ENCODE measurements at regions not wholly inside any gene's neighbourhood (a gene's known extent, or its start where the extent isn't known, plus 50 kb on each side); places are given as distances from the start of the nearest gene placed in this dataset.
"Not testable (repeated sequence)": the region's sequence is repeated elsewhere in the genome, so short reads cannot be mapped to it uniquely, and the experiment has no call there.

DNA sequence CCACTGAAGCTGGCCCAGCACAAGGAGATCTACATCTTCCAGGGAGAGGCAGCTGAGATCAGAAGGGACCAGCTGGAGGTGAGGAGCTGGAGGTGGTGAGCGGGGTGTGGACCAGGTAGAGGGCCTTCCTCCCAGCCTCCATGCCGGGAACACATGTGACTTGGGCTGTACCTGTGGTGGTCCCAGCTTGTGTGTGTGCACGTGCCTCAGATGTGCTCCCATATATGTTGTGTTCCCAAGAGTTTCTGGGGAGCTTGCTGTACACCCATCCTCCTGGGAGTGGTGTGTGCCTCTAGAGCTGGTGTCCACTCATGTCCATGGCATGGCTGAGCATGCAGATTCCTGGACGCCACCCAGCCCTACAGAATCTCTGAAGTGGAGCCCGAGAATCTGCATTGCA, 183.7 kb upstream of the AKAP13 start:
- not testable (repeated sequence) for H3K9me2 ChIP-seq (ENCODE audit: insufficient read depth); H2AFZ ChIP-seq; H3K27me3 ChIP-seq (ENCODE audit: insufficient read depth); H3K27me3 Mint-ChIP-seq (ENCODE audit: insufficient read depth, low read depth, poor library complexity); H3K4me1 ChIP-seq (ENCODE audit: insufficient read depth); H3F3A ChIP-seq (replicated peaks; ENCODE audit: low read depth); H3K79me2 ChIP-seq (replicated peaks; ENCODE audit: insufficient read depth); H3K27ac Mint-ChIP-seq; H3K9me3 Mint-ChIP-seq; H3K4me3 Mint-ChIP-seq; ATAC-seq; H3K4me2 ChIP-seq; H3K27ac ChIP-seq (ENCODE audit: low read depth); H3K4me1 Mint-ChIP-seq; H4K20me1 ChIP-seq (replicated peaks; ENCODE audit: insufficient read depth); H3K36me3 ChIP-seq (ENCODE audit: insufficient read depth); DNase-seq (ENCODE audit: low spot score); H3K4me3 ChIP-seq; H3K36me3 Mint-ChIP-seq (ENCODE audit: low read depth)

DNA sequence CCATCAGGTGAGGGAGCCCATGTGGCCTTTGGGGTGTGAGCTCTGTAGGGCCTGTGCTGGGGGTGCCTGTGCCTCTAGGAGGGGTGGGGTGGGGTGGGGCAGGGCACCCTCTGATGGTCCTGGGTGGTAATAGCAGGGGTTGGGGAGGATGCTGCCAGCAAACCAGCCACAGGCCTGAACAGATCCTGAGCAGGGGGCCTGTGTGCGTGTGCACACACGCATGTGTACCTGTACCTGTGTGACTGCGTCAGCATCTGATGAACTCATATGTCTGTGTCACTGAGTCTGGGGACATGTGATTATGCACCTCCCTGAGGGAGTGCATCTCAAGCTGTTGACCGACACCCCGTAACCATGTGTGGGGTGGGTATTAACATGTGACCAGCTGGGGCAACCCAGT, 182.8 kb upstream of the AKAP13 start:
- ATAC-seq: peak; percentile 15
- not testable (repeated sequence) for H4K20me1 ChIP-seq (replicated peaks; ENCODE audit: insufficient read depth); H3K9me3 Mint-ChIP-seq; H3K4me1 ChIP-seq (ENCODE audit: insufficient read depth); H3K27me3 Mint-ChIP-seq (ENCODE audit: insufficient read depth, low read depth, poor library complexity); H3K79me2 ChIP-seq (replicated peaks; ENCODE audit: insufficient read depth); H3K4me3 Mint-ChIP-seq; H3K27ac ChIP-seq (ENCODE audit: low read depth); H3K4me2 ChIP-seq; H3K9me2 ChIP-seq (ENCODE audit: insufficient read depth); H3K36me3 ChIP-seq (ENCODE audit: insufficient read depth); H3F3A ChIP-seq (replicated peaks; ENCODE audit: low read depth); H3K4me1 Mint-ChIP-seq; H3K4me3 ChIP-seq; H3K36me3 Mint-ChIP-seq (ENCODE audit: low read depth); H3K27me3 ChIP-seq (ENCODE audit: insufficient read depth); H2AFZ ChIP-seq; DNase-seq (ENCODE audit: low spot score); H3K27ac Mint-ChIP-seq

DNA sequence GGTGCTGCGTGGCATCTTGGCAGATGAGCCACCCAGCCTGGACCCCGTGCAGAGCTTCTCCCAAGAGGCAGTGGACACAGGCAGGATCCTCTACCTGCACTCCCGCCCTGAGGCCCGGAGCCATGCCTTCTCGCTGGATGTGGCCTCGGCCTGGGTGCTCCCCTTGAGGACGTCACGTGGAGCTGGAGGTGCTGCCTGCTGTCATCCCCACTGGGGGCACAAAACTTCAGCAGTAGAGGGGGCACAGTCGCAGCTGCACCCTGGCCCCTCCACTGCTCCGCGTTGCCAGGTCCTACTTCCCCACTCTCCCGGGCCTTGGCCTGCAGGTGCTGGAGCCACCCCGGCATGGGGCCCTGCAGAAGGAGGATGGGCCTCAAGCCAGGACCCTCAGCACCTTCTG, 182.0 kb upstream of the AKAP13 start:
- H3K27ac Mint-ChIP-seq; H3K4me2 ChIP-seq; H3K36me3 ChIP-seq (ENCODE audit: insufficient read depth); H4K20me1 ChIP-seq (replicated peaks; ENCODE audit: insufficient read depth); H3K27ac ChIP-seq (ENCODE audit: low read depth); H3K4me3 Mint-ChIP-seq; H3K9me2 ChIP-seq (ENCODE audit: insufficient read depth); H3K27me3 ChIP-seq (ENCODE audit: insufficient read depth); DNase-seq (ENCODE audit: low spot score); ATAC-seq; H3K79me2 ChIP-seq (replicated peaks; ENCODE audit: insufficient read depth); H3K4me1 ChIP-seq (ENCODE audit: insufficient read depth); H3K4me3 ChIP-seq; H3K36me3 Mint-ChIP-seq (ENCODE audit: low read depth); H3K9me3 Mint-ChIP-seq; H3F3A ChIP-seq (replicated peaks; ENCODE audit: low read depth); H3K27me3 Mint-ChIP-seq (ENCODE audit: insufficient read depth, low read depth, poor library complexity); H3K4me1 Mint-ChIP-seq; H2AFZ ChIP-seq: not testable (repeated sequence)

DNA sequence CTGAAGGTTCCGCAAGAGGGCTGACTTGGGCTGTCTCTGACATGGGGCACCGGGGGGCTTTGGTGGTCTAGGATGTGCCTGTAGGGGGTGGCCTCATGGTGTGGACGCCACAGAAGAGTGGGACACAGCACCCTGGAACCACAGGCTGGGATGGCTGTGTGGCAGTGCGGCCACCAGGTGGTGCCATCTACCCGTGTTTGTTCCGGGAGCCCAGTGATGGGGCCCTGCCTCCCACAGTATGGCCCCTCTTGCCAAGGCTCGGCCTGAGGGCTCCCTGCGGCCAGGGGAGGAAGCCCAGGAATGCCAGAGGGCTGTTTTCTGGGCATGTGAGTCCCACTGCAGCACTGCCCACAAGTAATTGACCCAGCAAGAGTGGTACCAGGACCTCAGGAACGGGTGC, 180.2 kb upstream of the AKAP13 start:
- not testable (repeated sequence) for H3K27me3 Mint-ChIP-seq (ENCODE audit: insufficient read depth, low read depth, poor library complexity); H3F3A ChIP-seq (replicated peaks; ENCODE audit: low read depth); H3K27me3 ChIP-seq (ENCODE audit: insufficient read depth); H3K9me3 Mint-ChIP-seq; H3K4me2 ChIP-seq; H3K4me1 ChIP-seq (ENCODE audit: insufficient read depth); H3K79me2 ChIP-seq (replicated peaks; ENCODE audit: insufficient read depth); H2AFZ ChIP-seq; H3K9me2 ChIP-seq (ENCODE audit: insufficient read depth); H3K27ac Mint-ChIP-seq; DNase-seq (ENCODE audit: low spot score); H3K36me3 Mint-ChIP-seq (ENCODE audit: low read depth); H3K4me3 Mint-ChIP-seq; H3K4me3 ChIP-seq; H3K4me1 Mint-ChIP-seq; H3K27ac ChIP-seq (ENCODE audit: low read depth); H4K20me1 ChIP-seq (replicated peaks; ENCODE audit: insufficient read depth); H3K36me3 ChIP-seq (ENCODE audit: insufficient read depth)
- ATAC-seq: peak; percentile 94

GRCh38 chr15:85201118-85201793, 179.1 kb upstream of the AKAP13 start:
- not testable (repeated sequence) for H3K4me2 ChIP-seq; DNase-seq (ENCODE audit: low spot score); H3K27me3 Mint-ChIP-seq (ENCODE audit: insufficient read depth, low read depth, poor library complexity); H3K27me3 ChIP-seq (ENCODE audit: insufficient read depth); H3K27ac ChIP-seq (ENCODE audit: low read depth); H3K4me3 Mint-ChIP-seq; H3K36me3 ChIP-seq (ENCODE audit: insufficient read depth); H3K4me3 ChIP-seq; H4K20me1 ChIP-seq (replicated peaks; ENCODE audit: insufficient read depth); H3K27ac Mint-ChIP-seq; H3F3A ChIP-seq (replicated peaks; ENCODE audit: low read depth); H2AFZ ChIP-seq; H3K9me3 Mint-ChIP-seq; ATAC-seq; H3K9me2 ChIP-seq (ENCODE audit: insufficient read depth); H3K79me2 ChIP-seq (replicated peaks; ENCODE audit: insufficient read depth); H3K4me1 ChIP-seq (ENCODE audit: insufficient read depth); H3K4me1 Mint-ChIP-seq; H3K36me3 Mint-ChIP-seq (ENCODE audit: low read depth)

DNA sequence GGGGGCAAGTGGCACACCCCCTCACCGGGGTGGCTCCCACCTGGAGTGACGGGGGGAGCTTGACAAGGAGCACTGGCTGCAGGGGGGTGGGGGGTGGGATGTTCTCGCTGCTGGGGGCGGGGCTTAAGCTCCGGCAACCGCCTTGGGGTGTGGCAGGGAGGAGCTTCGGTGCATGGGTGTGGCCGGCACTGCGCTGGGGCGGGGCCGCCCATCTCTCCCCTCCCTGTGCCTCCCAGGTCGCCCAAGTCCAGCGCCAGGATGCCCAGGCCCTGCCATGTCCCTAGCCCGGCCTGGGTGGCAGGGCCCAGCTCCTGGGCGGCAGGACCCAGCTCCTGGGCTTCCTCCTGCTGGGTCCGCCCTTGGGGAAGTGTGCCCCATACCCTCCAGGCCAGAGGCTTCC, 175.9 kb upstream of the AKAP13 start:
- not testable (repeated sequence) for H3K27ac ChIP-seq (ENCODE audit: low read depth); H3K79me2 ChIP-seq (replicated peaks; ENCODE audit: insufficient read depth); H3F3A ChIP-seq (replicated peaks; ENCODE audit: low read depth); H3K4me1 Mint-ChIP-seq; H3K4me2 ChIP-seq; H2AFZ ChIP-seq; H3K27me3 ChIP-seq (ENCODE audit: insufficient read depth); H3K4me1 ChIP-seq (ENCODE audit: insufficient read depth); H3K27me3 Mint-ChIP-seq (ENCODE audit: insufficient read depth, low read depth, poor library complexity); H3K4me3 Mint-ChIP-seq; H3K27ac Mint-ChIP-seq; DNase-seq (ENCODE audit: low spot score); H3K36me3 ChIP-seq (ENCODE audit: insufficient read depth); H3K9me2 ChIP-seq (ENCODE audit: insufficient read depth); H4K20me1 ChIP-seq (replicated peaks; ENCODE audit: insufficient read depth); H3K36me3 Mint-ChIP-seq (ENCODE audit: low read depth); H3K9me3 Mint-ChIP-seq; H3K4me3 ChIP-seq
- ATAC-seq: peak; percentile 33

DNA sequence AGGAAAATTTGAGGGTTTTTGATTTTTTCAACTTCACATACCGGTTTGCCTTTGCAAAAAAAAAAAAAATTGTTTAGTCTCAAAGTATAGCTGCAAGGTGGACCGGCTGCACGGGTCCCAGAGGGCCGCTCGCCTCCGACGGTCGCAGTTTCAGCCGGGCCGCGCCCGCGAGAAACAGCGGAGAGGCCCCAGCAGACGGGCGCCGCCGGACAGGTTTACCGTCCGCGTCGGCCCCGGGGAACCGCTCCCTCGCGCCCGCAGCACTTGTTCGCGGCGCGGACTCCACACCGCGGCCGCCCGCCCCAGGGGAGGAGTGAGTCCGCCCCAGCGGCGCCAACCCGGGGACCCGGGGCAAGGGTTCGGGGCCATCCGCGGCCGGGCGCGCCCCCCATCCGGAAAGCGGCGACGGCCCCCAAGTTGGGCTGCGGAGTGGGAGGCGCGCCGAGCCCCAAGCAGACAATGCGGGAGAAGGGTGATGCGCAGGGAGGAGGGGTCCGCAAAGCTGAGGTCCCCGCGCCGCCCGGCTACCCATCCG, 146.5 kb upstream of the AKAP13 start:
- not testable (repeated sequence) for H3K27me3 Mint-ChIP-seq (ENCODE audit: insufficient read depth, low read depth, poor library complexity); H3K4me2 ChIP-seq; H3K27ac ChIP-seq (ENCODE audit: low read depth); H3K27ac Mint-ChIP-seq; H3K36me3 ChIP-seq (ENCODE audit: insufficient read depth); H3K9me2 ChIP-seq (ENCODE audit: insufficient read depth); ATAC-seq; DNase-seq (ENCODE audit: low spot score); H3K4me1 ChIP-seq (ENCODE audit: insufficient read depth); H3K27me3 ChIP-seq (ENCODE audit: insufficient read depth); H2AFZ ChIP-seq; H3K4me1 Mint-ChIP-seq; H4K20me1 ChIP-seq (replicated peaks; ENCODE audit: insufficient read depth); H3F3A ChIP-seq (replicated peaks; ENCODE audit: low read depth); H3K9me3 Mint-ChIP-seq; H3K36me3 Mint-ChIP-seq (ENCODE audit: low read depth); H3K79me2 ChIP-seq (replicated peaks; ENCODE audit: insufficient read depth)
- H3K4me3 Mint-ChIP-seq: peak overlapping the region; percentile 57; the same call in 2 of the 3 replicates
- H3K4me3 ChIP-seq: peak overlapping the region; percentile 49; the same call in 1 of the 2 replicates
